AG04449 (cell line): ENCODE measurements at regions not wholly inside any gene's neighbourhood (a gene's known extent, or its start where the extent isn't known, plus 50 kb on each side); places are given as distances from the start of the nearest gene placed in this dataset.

Experiments
- CTCF ChIA-PET: fragments of 350-600 bp; formaldehyde crosslinking; extraction: SDS; loops from one replicate; lab custom pipeline; 2021; ENCODE audit warnings: antibody characterized with exemption; lab: Yijun Ruan, JAX
- POLR2A ChIA-PET: fragments of 400-600, 350-600 bp; formaldehyde crosslinking; extraction: SDS; loops from one replicate; lab custom pipeline; 2020; ENCODE audit warnings: antibody characterized with exemption, inconsistent platforms; lab: Yijun Ruan, JAX
- DNase-seq: peaks from one replicate; pipeline ENCODE4 v3.0.0-alpha.2; 2010; ENCODE audit warnings: low read depth, low spot score
- H3K4me3 ChIP-seq: 2 replicates; pipeline ENCODE4 v1.5.1; 2011; ENCODE audit warnings: low read depth, mild to moderate bottlenecking, control low read depth, low read length
- TF ChIP-seq, protein P1 (sequence below): IDR thresholded peaks from one replicate; pipeline ENCODE4 v1.5.1; 2011; ENCODE audit warnings: mild to moderate bottlenecking, moderate library complexity, low read length, control low read depth, inconsistent platforms; ENCODE audit not compliant: insufficient read depth; ENCODE audit errors: missing control alignments

DNA sequence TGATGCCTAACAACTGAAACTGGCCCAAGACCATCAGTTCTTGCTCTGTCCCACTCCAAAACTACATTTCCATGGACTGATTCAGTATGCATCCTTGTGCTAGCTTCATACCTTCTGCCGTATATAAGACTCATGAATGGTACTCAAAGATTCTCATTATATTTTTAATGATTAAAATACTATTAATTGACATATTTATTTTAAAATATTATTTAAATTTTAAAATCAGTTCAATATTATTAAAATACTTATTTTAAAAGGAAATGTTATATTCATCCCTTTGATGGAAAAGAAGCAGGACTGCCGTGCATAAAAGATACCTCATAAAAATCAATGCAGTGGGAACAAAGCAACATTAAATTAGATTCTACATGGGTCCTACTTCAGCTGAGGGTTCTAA, 153.4 kb downstream of the AXIN2 start:
- TF ChIP-seq, protein P1, sequence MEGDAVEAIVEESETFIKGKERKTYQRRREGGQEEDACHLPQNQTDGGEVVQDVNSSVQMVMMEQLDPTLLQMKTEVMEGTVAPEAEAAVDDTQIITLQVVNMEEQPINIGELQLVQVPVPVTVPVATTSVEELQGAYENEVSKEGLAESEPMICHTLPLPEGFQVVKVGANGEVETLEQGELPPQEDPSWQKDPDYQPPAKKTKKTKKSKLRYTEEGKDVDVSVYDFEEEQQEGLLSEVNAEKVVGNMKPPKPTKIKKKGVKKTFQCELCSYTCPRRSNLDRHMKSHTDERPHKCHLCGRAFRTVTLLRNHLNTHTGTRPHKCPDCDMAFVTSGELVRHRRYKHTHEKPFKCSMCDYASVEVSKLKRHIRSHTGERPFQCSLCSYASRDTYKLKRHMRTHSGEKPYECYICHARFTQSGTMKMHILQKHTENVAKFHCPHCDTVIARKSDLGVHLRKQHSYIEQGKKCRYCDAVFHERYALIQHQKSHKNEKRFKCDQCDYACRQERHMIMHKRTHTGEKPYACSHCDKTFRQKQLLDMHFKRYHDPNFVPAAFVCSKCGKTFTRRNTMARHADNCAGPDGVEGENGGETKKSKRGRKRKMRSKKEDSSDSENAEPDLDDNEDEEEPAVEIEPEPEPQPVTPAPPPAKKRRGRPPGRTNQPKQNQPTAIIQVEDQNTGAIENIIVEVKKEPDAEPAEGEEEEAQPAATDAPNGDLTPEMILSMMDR = no peak
- ChIA-PET CTCF (interaction anchor here (1.0 kb wide), 1 partner anchor 11 kb away, joined by 4 read pairs; no protein-coding TSS in a partner anchor), POLR2A (no interaction called here)
- DNase-seq = no peak
- H3K4me3 ChIP-seq = no peak overlapping the region

DNA sequence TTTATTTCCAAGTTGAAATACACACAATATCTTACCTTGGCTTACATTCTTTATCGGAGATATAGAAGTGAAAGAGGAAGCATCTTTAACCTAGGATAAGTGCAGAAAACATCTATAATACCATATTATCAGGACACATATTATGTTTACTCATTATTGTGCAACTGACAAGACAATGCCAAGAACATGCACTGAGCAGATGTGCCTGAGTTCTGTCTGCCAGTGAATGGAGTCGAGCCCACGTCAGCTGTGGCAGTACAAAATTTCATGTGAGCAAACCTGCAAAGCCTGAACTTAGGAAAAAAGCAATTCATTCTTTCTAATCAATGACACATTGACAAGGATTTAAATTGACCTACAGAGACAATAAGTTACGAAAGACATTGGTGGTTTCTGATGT, 154.4 kb downstream of the AXIN2 start:
- CTCF ChIA-PET = no interaction called here
- DNase-seq = no peak
- H3K4me3 ChIP-seq = no peak overlapping the region
- POLR2A ChIA-PET = no interaction called here
- TF ChIP-seq, protein P1 = no peak

DNA sequence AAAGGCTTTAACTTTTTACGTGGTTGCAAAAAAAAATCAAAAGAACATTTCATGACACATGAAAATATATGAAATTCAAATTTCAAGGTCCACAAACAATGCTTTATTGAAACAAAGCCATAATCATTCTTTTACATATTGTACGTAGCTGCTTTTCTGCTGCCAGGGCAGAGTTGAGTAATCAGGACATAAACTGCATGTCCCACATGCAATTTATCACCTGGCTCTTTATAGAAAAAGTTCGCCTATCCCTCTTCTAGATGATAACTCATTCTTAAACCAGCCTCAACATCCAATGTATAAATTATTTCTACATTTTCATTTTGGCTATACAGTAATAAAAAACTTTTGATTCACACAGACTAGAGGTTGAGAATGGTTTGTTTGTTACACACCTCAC, 154.9 kb downstream of the AXIN2 start:
- no peak for DNase-seq
- no peak overlapping the region for H3K4me3 ChIP-seq
- TF ChIP-seq, protein P1 = no peak
- CTCF ChIA-PET = no interaction called here
- POLR2A ChIA-PET = no interaction called here

DNA sequence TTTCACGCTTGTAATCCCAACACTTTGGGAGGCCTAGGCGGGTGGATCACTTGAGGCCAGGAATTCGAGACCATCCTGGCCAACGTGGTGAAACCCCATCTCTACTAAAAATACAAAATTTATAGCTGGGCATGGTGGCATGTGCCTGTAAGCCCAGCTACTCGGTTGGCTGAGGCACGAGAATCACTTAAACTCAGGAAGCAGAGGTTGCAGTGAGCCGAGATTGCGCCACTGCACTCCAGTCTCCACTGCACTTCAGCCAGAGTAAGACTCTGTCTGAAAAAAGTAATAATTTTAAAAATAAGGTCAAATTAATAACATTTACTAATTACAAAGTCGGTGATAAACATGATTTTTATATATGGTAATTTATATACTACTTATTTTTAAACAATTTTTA, 155.9 kb downstream of the AXIN2 start:
- TF ChIP-seq, protein P1 = no peak
- no peak for DNase-seq
- ChIA-PET POLR2A (no interaction called here), CTCF (no interaction called here)
- no peak overlapping the region for H3K4me3 ChIP-seq

DNA sequence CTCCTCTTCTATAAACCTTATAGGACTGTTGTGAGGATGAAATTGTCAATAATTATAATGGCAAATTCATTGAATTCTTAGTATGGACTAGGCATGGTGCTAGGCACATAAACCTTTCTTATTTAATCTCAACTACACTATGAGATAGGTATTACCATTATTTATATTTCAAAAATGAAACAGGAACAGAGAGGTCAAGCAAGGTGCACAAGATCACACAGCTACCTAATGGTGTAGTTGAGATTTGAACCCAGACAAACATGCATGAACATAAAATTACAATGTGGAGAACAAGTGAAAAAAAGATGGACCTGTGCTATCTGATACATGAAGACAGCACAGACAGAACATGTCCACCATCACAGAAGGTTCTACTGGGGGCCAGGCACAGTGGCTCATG, 156.7 kb downstream of the AXIN2 start:
- ChIA-PET POLR2A (no interaction called here), CTCF (no interaction called here)
- TF ChIP-seq, protein P1 = no peak
- H3K4me3 ChIP-seq = no peak overlapping the region
- no peak for DNase-seq

DNA sequence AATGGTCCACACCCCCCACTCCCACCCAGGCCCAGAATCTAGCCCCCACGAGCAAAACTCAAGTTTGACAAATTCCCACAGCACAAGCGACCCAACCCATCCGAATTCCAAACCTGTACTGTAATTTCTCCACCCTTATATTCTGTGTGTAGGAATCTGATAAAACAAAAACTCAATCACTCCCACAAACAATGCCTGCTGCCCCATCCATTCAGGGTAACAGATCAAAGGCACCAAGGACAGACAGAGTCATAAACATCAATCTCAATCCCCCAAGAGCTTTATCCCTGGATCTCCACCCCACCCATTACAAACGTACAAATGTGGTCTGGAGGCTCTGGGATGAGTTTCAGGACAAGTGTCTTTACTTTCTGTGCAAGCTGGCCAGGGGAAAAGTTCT, 157.8 kb downstream of the AXIN2 start:
- no peak overlapping the region for H3K4me3 ChIP-seq
- ChIA-PET CTCF (no interaction called here), POLR2A (no interaction called here)
- DNase-seq = no peak
- TF ChIP-seq, protein P1 = no peak
